ELR (cell line): ENCODE measurements at regions not wholly inside any gene's neighbourhood (a gene's known extent, or its start where the extent isn't known, plus 50 kb on each side); places are given as distances from the start of the nearest gene placed in this dataset.

Experiments used
- DNase-seq: peaks from one replicate; pipeline ENCODE4 v3.0.0-alpha.2; 2015; ENCODE audit warnings: low read depth

DNA sequence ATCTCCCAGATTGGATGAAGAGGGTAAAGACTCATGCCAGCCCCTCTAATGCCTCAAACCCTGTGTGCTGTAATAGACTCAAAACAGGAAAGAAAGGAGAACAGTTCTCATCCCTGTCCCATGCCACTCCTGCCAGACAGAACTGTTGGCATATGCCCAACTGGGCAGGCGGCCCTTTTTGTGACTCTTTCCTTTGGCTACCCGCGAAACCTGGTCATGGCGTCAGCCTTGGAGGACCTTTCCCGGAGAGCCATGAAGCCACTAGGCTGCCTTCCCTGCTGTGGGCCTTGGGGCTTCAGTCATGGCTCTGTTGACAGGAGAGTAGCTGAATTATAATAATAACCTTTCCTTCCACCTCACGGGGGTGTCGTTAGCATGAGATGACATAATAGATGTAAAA is 75.9 kb upstream of the SEMA6A start:
- no peak for DNase-seq

DNA sequence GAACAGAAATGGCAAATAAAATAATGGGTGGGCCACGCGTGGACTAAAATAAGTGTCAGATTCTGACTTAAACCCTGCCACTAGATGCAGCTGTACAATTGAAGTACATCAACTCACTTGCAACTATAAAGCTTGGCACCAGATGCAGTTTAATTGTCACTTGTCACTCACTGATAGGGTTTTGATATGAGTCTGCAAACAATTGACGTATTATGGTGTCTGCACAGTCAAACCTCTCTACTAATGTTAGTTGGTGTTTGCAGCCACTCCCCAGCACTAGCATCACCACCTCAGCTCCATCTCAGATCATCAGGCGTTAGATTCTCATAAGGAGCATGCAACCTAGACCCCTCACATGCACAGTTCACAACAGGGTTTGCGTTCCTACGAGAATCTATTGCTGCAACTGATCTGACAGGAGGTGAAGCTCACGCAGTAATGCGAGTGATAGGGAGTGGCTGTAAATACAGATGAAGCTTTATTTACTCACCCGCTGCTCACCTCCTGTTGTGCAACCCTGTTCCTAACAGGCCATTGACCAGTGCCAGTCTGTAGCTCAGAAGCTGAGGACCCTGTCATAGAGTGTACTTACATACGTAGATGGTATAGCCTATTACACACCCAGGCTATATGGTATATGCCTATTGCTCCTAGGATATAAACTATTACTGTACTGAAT is 72.1 kb upstream of the SEMA6A start:
- no peak for DNase-seq

DNA sequence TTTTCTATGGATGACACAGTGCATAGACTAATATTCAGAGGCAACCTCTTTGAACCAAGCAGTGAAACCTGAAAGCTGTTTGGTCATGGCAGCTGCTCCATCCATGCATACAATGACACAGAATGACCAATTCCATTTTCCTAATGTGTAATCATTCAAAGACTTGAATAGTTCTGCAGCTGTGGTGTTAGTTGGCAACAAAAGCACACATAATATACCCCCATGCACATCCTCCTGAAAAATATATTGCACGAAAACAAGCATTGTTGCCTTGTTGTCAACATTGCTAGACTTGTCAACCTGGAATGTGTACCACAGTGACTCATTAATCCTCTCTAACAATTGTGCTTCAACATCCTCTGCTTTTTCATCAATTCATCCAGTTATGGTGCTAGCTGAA is 71.0 kb upstream of the SEMA6A start:
- no peak for DNase-seq

DNA sequence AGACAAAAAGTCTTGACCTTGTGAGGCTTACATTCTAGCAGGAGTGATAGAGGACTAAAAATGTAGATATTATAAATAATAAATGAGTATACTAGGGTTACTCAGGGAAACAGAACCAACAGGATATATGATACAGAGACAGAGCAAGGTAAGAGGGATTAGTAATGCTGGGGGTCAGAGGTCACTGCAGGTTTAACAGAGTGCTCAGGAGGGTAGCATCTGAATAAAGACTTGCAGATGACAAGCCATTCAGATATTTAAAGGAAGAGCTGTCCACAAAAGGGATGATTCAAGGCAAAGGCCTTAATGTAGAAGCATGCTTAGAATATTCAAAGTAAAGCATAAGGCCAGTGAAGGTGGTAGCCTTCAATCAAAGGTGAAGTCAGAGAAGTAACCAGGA is 65.6 kb upstream of the SEMA6A start:
- no peak for DNase-seq

DNA sequence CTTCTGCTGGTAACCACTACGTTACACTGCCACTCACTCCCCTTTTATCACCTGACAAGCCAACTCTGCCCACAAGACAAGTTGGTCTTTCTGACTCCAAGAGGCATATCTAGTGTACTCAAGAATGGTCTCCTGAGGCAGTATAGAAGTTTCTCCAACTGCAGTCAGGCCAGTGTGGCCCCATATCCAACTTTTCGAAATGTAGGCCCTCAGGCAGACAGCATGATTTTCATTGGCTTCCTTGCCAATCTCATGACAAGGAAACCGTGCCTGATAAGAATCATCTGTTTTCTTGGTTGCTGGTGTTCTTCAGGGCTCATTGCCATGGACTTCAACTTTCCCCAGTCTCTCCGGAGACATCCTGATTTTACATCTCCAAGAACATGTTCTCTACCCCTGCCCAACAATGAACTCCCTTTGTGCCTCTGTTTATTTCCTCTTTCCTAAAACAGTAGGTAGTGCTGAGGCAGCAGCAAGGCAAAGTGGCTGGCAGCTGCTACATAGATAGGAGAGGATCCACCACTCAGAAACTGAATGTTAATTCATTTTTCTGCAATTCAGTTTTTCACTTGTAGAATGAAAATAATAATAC is 62.6 kb upstream of the SEMA6A start:
- no peak for DNase-seq

DNA sequence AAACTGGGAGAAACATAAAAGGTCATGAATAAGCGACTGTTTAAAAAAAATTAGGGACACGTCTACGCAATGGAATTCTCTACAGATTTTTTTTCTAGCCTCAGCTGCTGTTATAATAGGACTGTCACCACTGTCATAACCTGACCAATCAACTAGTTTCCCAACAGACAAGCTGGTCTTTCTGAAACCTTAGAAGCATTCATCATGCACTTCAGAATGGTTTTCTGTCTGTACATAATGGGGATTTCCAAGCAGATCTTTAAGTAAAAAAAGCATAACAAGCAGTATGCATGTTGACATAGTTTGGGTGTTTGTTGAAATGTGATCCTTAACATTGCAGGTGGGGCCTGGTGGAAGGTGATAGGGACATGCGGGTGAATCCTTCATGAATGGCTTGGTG is 58.3 kb upstream of the SEMA6A start:
- no peak for DNase-seq

DNA sequence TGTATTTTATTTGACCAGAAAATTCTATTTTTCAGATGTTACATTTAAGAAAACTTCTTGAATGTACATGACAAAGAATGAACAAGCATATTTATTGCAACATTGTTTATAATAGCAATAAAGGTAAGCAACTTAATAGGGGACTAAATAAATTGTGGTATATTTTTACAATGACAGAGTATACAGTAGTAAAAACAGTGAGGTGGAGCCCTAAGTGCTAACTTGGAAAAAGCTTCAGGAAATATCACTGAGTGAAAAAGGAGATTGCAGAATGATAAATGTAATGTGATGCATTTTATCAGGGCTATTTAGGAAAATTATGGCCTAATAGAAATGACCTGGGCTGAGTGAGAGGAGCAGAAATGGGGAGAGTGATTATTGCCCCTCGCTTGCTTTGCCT is 56.5 kb upstream of the SEMA6A start:
- DNase-seq: no peak

DNA sequence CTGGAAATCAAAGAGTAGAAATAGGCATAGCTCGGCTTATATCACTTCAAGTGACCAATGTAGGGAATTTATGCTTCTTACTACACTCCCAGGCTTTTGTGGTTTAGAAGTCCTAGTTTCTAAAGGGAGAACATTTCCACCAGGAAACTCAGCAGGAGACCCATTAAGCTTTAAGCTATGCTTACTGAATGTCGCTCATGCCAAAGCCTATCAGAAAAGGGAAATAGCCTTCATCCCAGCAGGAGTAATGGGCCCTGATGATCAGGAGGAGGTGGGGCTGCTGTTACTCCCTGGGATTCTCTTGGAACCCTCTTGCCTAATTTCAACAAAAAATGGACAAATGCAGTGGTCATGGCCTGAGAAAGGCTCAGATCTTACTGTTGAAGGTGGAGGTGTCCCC is 54.5 kb upstream of the SEMA6A start:
- DNase-seq: no peak

DNA sequence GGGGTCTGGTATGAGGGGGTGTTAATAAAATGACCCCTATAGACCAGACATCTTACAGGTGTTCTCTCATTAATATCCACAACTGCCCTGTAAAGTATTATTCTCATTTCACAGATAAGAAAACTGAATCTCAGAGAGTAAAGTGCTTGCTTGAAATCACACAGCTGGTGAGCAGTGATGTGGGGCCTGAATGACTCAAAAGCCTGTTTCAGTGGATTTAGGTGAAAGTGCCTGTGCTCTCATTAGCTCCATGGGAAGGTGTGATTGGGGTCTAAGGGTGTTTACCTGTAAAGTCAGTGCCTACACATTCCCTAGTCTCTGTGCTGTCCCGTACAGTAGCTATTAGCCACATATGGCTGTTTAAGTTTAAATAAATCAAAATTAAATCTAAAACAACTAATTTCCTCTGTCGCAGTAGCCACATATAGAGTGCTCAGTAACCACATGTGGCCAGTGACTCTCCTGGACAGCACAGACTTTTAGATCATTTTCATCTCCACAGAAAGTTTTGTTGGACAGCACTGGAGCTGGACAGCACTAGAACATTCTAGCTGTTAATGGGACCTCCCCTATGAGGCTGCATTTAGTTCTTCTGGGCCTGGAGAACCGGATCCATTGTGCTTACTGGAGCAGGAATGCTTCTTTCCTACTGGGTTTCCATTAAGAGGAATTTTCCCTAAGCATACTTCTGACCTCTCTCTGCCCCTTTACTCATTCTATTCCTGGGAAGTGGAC is 52.5 kb upstream of the SEMA6A start:
- DNase-seq: no peak

DNA sequence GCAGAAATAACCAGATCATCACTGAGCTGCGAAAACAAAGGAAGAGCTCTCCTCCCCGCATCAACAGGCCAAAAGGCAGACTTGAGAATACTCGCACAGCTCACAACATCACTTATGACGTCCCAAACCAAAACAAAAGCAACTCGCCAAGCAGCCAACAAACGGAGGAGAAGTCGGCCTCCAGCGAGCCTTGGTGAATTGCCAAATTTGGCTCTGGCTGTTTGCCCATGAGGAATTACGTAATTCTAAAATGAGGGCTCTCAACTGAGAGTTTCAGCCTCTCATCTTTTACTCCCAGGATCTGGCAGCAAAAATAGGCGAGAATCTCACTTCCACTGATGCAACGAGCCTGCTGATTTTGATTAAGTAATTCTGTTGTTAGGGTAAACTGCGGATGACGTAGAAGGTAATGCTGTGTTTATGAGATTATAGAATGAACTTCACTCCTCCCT is 51.7 kb upstream of the SEMA6A start:
- no peak for DNase-seq
